Femur (tissue), 1 donor: ENCODE measurements at regions not wholly inside any gene's neighbourhood (a gene's known extent, or its start where the extent isn't known, plus 50 kb on each side); places are given as distances from the start of the nearest gene placed in this dataset.
A peak's percentile ranks its signal among the peaks of the same experiment; 100 is the strongest.
"Not testable (repeated sequence)": the region's sequence is repeated elsewhere in the genome, so short reads cannot be mapped to it uniquely, and the experiment has no call there.

Experiments
- DNase-seq: peaks from one replicate; pipeline ENCODE4 v3.0.0-alpha.2; 2017

GRCh38 chr1:43108080-43108479 lies 64.0 kb downstream of the EBNA1BP2 start:
- DNase-seq = no peak

GRCh38 chr1:43107664-43108063 lies 64.4 kb downstream of the EBNA1BP2 start:
- no peak for DNase-seq

- DNase-seq = no peak
Observed at GRCh38 chr1:43104027-43104763, 67.9 kb downstream of the EBNA1BP2 start.

GRCh38 chr1:43101061-43101460 lies 71.0 kb downstream of the EBNA1BP2 start:
- DNase-seq = no peak

- DNase-seq = no peak
Observed at GRCh38 chr1:43098200-43098599, 73.9 kb downstream of the EBNA1BP2 start.

- not testable (repeated sequence) for DNase-seq
Observed at GRCh38 chr1:43096528-43096927, 75.6 kb downstream of the EBNA1BP2 start.

- DNase-seq = not testable (repeated sequence)
Observed at GRCh38 chr1:43090812-43091211, 81.3 kb downstream of the EBNA1BP2 start.

GRCh38 chr1:43090157-43090556 lies 81.9 kb downstream of the EBNA1BP2 start:
- DNase-seq = not testable (repeated sequence)

- no peak for DNase-seq
Observed at GRCh38 chr1:43083375-43083891, 88.7 kb downstream of the EBNA1BP2 start.

- no peak for DNase-seq
Observed at GRCh38 chr1:43082740-43083139, 89.3 kb downstream of the EBNA1BP2 start.

GRCh38 chr1:43077273-43077672 lies 94.8 kb downstream of the EBNA1BP2 start:
- DNase-seq = no peak

GRCh38 chr1:43074709-43075108 lies 97.4 kb downstream of the EBNA1BP2 start:
- DNase-seq = no peak

GRCh38 chr1:43074244-43074643 lies 97.8 kb downstream of the EBNA1BP2 start:
- DNase-seq = no peak

- peak; percentile 87 for DNase-seq
Observed at GRCh38 chr1:43073490-43074230, 98.4 kb downstream of the EBNA1BP2 start.

GRCh38 chr1:43072314-43072713 lies 99.8 kb downstream of the EBNA1BP2 start:
- DNase-seq = no peak

- DNase-seq = no peak
Observed at GRCh38 chr1:43071241-43071640, 100.8 kb downstream of the EBNA1BP2 start.

GRCh38 chr1:43069461-43070050 lies 102.5 kb downstream of the EBNA1BP2 start:
- peak; percentile 46 for DNase-seq

- no peak for DNase-seq
Observed at GRCh38 chr1:43068911-43069310, 103.2 kb downstream of the EBNA1BP2 start.

GRCh38 chr1:43067977-43068751 lies 103.9 kb downstream of the EBNA1BP2 start:
- peak; percentile 66 for DNase-seq

- no peak for DNase-seq
Observed at GRCh38 chr1:43067233-43067745, 104.8 kb downstream of the EBNA1BP2 start.

- no peak for DNase-seq
Observed at GRCh38 chr1:43066578-43066977, 105.5 kb downstream of the EBNA1BP2 start.

GRCh38 chr1:43065616-43066399 lies 106.3 kb downstream of the EBNA1BP2 start:
- no peak for DNase-seq
